Fibroblast of lung (primary cell): ENCODE measurements at regions not wholly inside any gene's neighbourhood (a gene's known extent, or its start where the extent isn't known, plus 50 kb on each side); places are given as distances from the start of the nearest gene placed in this dataset.

Experiments used
- DNase-seq, 2 donors: peaks; one replicate each; pipeline versions ENCODE4 v3.0.0 to v3.0.0-alpha.2; 2010; ENCODE audit warnings: low read depth in 2 of 2
- H2AFZ ChIP-seq: 2 replicates; pipeline ENCODE4 v1.5.1; 2012; ENCODE audit warnings: low read length, control low read depth, inconsistent platforms
- H3K27ac ChIP-seq: 2 replicates; pipeline ENCODE4 v1.5.1; 2011; ENCODE audit warnings: low read length, control low read depth; ENCODE audit not compliant: insufficient read depth
- H3K27me3 ChIP-seq: 2 replicates; pipeline ENCODE4 v1.5.1; 2011; ENCODE audit warnings: mild to moderate bottlenecking, low read length; ENCODE audit not compliant: control insufficient read depth, insufficient read depth
- H3K36me3 ChIP-seq: 2 replicates; pipeline ENCODE4 v1.5.1; 2011; ENCODE audit warnings: low read length; ENCODE audit not compliant: control insufficient read depth, insufficient read depth
- H3K4me1 ChIP-seq: 2 replicates; pipeline ENCODE4 v1.5.1; 2011; ENCODE audit warnings: low read length; ENCODE audit not compliant: control insufficient read depth, insufficient read depth; ENCODE audit errors: extremely low read depth
- H3K4me2 ChIP-seq: 2 replicates; pipeline ENCODE4 v1.5.1; 2011; ENCODE audit warnings: low read length, control low read depth; ENCODE audit not compliant: insufficient read depth; ENCODE audit errors: extremely low read depth
- H3K4me3 ChIP-seq, 4 experiments: fragments of 200-600 bp in 1 of 4; sonication (generic) in 1 of 4; replicated peaks in 1 of 4; 2 replicates each; pipeline ENCODE4 v1.5.1; 2011 to 2016; ENCODE audit warnings: low read length in 4 of 4, low read depth in 3 of 4, mild to moderate bottlenecking in 3 of 4, control low read depth in 2 of 4, inconsistent platforms in 1 of 4, mixed read lengths in 1 of 4; ENCODE audit not compliant: insufficient read depth in 1 of 4; ENCODE audit errors: control extremely low read depth in 1 of 4
- H3K79me2 ChIP-seq: 2 replicates; pipeline ENCODE4 v1.5.1; 2012; ENCODE audit warnings: mild to moderate bottlenecking, low read length, inconsistent platforms; ENCODE audit not compliant: control insufficient read depth, insufficient read depth
- H3K9ac ChIP-seq: 2 replicates; pipeline ENCODE4 v1.5.1; 2011; ENCODE audit warnings: mild to moderate bottlenecking, low read length, control low read depth; ENCODE audit not compliant: insufficient read depth
- H3K9me3 ChIP-seq: 2 replicates; pipeline ENCODE4 v1.5.1; 2012; ENCODE audit warnings: low read depth, low read length; ENCODE audit not compliant: control insufficient read depth, insufficient read depth
- H4K20me1 ChIP-seq: 2 replicates; pipeline ENCODE4 v1.5.1; 2011; ENCODE audit warnings: low read length; ENCODE audit not compliant: control insufficient read depth, insufficient read depth; ENCODE audit errors: extremely low read depth
- EZH2 ChIP-seq: IDR thresholded peaks from 2 replicates; pipeline ENCODE4 v1.5.1; 2012; ENCODE audit warnings: low read length, control low read depth, mild to moderate bottlenecking; ENCODE audit errors: missing control alignments
- TF ChIP-seq, protein P1 (sequence below), 2 donors: IDR thresholded peaks in 1 of 2; conservative IDR thresholded peaks in 1 of 2; 1 replicate in 1 of 2; 2 replicates in 1 of 2; pipeline ENCODE4 v1.5.1; 2011 to 2012; ENCODE audit warnings: low read length in 2 of 2, control low read depth in 1 of 2, inconsistent platforms in 1 of 2, low read depth in 1 of 2, mild to moderate bottlenecking in 1 of 2

DNA sequence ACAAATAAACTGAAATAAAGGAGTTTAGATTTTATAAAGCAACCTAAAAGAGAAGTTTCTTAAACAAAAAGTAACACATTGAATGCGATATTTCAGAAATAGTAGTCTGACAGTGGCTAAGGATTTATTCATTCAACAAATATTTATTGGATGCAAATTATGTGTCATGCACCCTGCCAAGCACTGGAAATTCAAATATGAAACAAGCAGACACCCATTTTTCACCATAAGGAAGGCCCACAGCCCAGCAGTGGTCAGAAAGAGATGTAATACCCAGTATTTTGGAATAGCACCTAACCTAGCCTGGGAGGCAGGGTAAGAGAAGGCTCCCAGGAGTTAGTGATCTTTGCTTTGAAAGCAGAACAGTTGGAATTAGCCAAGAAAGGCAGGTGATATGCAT, 855.1 kb upstream of the TENM3 start:
- H3K27me3 ChIP-seq = no peaks in the 10 kb centered on the region
- no peak overlapping the region for H3K4me2 ChIP-seq

DNA sequence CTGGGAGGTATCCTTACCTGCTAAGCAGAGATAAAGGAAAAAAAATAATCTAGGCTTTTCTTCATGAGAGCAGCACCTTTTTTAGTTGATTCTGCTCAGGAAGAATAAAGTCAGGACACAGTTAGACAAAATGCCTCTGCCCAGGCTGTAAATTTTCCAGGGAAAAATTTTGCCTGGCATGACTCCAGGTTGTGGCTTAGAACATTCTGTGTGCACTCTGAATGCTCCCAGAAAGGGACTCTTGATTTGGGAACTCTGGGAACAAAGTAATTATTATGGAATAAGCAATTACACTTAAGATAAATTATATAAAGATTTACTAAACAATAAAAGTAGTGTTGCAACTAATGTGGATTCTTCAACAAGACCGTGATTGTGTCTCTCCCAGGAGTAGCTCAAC, 826.2 kb upstream of the TENM3 start:
- Histone ChIP-seq H2AFZ (no peak overlapping the region), H4K20me1 (no peaks in the 10 kb centered on the region), H3K79me2 (no peaks in the 10 kb centered on the region), H3K4me3 (no peak overlapping the region), H3K27ac (no peak overlapping the region), H3K4me1 (no peaks in the 10 kb centered on the region), H3K9ac (no peak overlapping the region), H3K4me2 (no peak overlapping the region), H3K27me3 (no peaks in the 10 kb centered on the region), H3K9me3 (no peaks in the 10 kb centered on the region), H3K36me3 (no peaks in the 10 kb centered on the region)
- DNase-seq = no peak
- TF ChIP-seq, protein P1, sequence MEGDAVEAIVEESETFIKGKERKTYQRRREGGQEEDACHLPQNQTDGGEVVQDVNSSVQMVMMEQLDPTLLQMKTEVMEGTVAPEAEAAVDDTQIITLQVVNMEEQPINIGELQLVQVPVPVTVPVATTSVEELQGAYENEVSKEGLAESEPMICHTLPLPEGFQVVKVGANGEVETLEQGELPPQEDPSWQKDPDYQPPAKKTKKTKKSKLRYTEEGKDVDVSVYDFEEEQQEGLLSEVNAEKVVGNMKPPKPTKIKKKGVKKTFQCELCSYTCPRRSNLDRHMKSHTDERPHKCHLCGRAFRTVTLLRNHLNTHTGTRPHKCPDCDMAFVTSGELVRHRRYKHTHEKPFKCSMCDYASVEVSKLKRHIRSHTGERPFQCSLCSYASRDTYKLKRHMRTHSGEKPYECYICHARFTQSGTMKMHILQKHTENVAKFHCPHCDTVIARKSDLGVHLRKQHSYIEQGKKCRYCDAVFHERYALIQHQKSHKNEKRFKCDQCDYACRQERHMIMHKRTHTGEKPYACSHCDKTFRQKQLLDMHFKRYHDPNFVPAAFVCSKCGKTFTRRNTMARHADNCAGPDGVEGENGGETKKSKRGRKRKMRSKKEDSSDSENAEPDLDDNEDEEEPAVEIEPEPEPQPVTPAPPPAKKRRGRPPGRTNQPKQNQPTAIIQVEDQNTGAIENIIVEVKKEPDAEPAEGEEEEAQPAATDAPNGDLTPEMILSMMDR (conservative IDR thresholded peaks at IDR 0.05 in 1 of 2, IDR thresholded peaks at IDR 0.05 in 1 of 2; ENCODE audit: low read depth in 1 of 2, low read length in 2 of 2) = no peak
- TF ChIP-seq EZH2 = no peak

More for the DNA sequence above, 855.1 kb upstream of the TENM3 start:
- Histone ChIP-seq H4K20me1 (no peaks in the 10 kb centered on the region), H3K9me3 (no peaks in the 10 kb centered on the region), H3K4me1 (no peaks in the 10 kb centered on the region), H3K79me2 (no peaks in the 10 kb centered on the region), H3K36me3 (no peaks in the 10 kb centered on the region), H3K9ac (no peak overlapping the region), H2AFZ (no peak overlapping the region), H3K4me3 (no peak overlapping the region), H3K27ac (no peak overlapping the region)
- no peak for TF ChIP-seq EZH2
- DNase-seq = no peak

DNA sequence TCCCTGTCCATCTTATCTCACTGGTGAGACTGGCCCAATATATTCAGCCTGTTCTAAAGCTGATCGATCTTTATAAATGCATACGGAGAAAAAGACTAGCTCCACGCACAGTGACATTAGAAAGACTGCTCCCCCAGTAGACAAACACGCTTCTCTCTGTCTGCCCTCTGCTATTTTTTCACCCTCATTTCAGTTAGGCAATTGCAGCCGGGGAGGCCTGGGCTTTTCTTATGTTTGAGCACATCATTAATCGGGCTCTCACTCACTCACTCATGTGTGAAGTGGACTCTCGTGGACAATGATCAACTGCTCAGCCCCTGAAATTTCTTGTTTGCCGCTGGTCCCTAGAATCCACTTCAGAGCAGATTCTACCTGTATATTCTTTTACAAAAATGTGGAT, 824.7 kb upstream of the TENM3 start:
- no peak for TF ChIP-seq EZH2
- TF ChIP-seq, protein P1 (conservative IDR thresholded peaks at IDR 0.05 in 1 of 2, IDR thresholded peaks at IDR 0.05 in 1 of 2; ENCODE audit: low read depth in 1 of 2, low read length in 2 of 2) = no peak
- no peaks in the 10 kb centered on the region for H3K36me3 ChIP-seq
- no peak overlapping the region for H3K27ac ChIP-seq
- H3K27me3 ChIP-seq = no peaks in the 10 kb centered on the region
- H3K79me2 ChIP-seq = no peaks in the 10 kb centered on the region
- no peak overlapping the region for H3K9ac ChIP-seq
- H3K9me3 ChIP-seq = no peaks in the 10 kb centered on the region
- no peak overlapping the region for H2AFZ ChIP-seq
- H4K20me1 ChIP-seq = no peaks in the 10 kb centered on the region
- H3K4me2 ChIP-seq = no peak overlapping the region
- H3K4me3 ChIP-seq = no peak overlapping the region
- H3K4me1 ChIP-seq = no peaks in the 10 kb centered on the region
- no peak for DNase-seq
